Activated naive CD8-positive, alpha-beta T cell treated with anti-CD3 and anti-CD28 coated beads, Interleukin-2, amount 10 ng/mL, durations not matched to agents 7 days and 5 days (primary cell): ENCODE measurements at regions not wholly inside any gene's neighbourhood (a gene's known extent, or its start where the extent isn't known, plus 50 kb on each side); places are given as distances from the start of the nearest gene placed in this dataset.

Experiments used
- ATAC-seq: fragments of 150-1000 bp; cut with Tn5 transposase; one replicate; pipeline ENCODE4 v1.10.0; 2021; ENCODE audit warnings: low read depth, moderate library complexity
- POLR2A ChIA-PET: fragments of 350-600 bp; sonication (Branson Sonifier 250); formaldehyde crosslinking; loops from one replicate; lab custom pipeline; 2021; ENCODE audit warnings: antibody characterized with exemption; lab: Charles Lee
- DNase-seq: peaks from one replicate; pipeline ENCODE4 v3.0.0; 2021
- H3K27ac Mint-ChIP-seq: one replicate; pipeline ENCODE4 v1.8.0; 2022; ENCODE audit warnings: mild to moderate bottlenecking, mixed read lengths
- H3K27me3 Mint-ChIP-seq: one replicate; pipeline ENCODE4 v1.8.0; 2022; ENCODE audit warnings: mild to moderate bottlenecking, moderate library complexity, mixed read lengths
- H3K36me3 Mint-ChIP-seq: one replicate; pipeline ENCODE4 v1.8.0; 2021; ENCODE audit warnings: mild to moderate bottlenecking, mixed read lengths
- H3K4me1 Mint-ChIP-seq: one replicate; pipeline ENCODE4 v1.8.0; 2021; ENCODE audit warnings: mixed read lengths
- H3K4me3 Mint-ChIP-seq: one replicate; pipeline ENCODE4 v1.8.0; 2022; ENCODE audit warnings: mild to moderate bottlenecking, moderate library complexity, mixed read lengths
- H3K9me3 Mint-ChIP-seq: one replicate; pipeline ENCODE4 v1.8.0; 2021; ENCODE audit warnings: mixed read lengths

GRCh38 chr22:48244388-48245195 is 1482.1 kb downstream of the TBC1D22A start:
- no peaks in the 10 kb centered on the region for H3K9me3 Mint-ChIP-seq
- H3K27me3 Mint-ChIP-seq = peaks cover 12% of the 10 kb centered on the region
- no peak for DNase-seq
- no peak overlapping the region for H3K27ac Mint-ChIP-seq
- no peaks in the 10 kb centered on the region for H3K36me3 Mint-ChIP-seq
- no peak overlapping the region for H3K4me3 Mint-ChIP-seq
- peaks cover 11% of the 10 kb centered on the region for H3K4me1 Mint-ChIP-seq
- POLR2A ChIA-PET = no interaction called here
- ATAC-seq = no peak

- POLR2A ChIA-PET = no interaction called here
- ATAC-seq = no peak
- H3K4me1 Mint-ChIP-seq = peaks cover 11% of the 10 kb centered on the region
These were observed 1480.0 kb downstream of the TBC1D22A start for GRCh38 chr22:48242461-48242864.

DNA sequence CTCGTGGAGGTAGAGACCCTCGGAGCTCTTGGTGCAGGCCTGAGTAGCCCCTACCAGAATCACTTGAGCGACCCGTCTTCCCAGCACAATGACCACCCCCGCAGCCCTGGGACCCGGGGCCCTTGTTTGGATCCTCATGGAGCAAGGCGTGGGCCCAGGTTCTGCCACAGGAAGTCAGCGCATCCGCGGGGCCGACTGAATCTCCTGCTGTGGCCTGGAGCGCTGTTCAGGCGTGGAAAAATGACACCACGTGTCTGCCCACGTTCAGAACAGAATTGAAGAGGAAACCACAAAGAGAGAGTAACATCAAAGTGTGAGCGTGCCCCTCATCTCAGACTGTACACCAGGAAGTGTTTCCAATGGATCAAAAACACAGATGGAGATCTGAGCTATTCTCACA is 1479.2 kb downstream of the TBC1D22A start:
- H3K27ac Mint-ChIP-seq = no peak overlapping the region
- DNase-seq = no peak
- no peaks in the 10 kb centered on the region for H3K36me3 Mint-ChIP-seq
- ATAC-seq = no peak
- POLR2A ChIA-PET = no interaction called here
- H3K4me3 Mint-ChIP-seq = no peak overlapping the region
- no peaks in the 10 kb centered on the region for H3K9me3 Mint-ChIP-seq
- H3K4me1 Mint-ChIP-seq = peaks cover 11% of the 10 kb centered on the region
- peaks cover 10% of the 10 kb centered on the region for H3K27me3 Mint-ChIP-seq

More at GRCh38 chr22:48242461-48242864, 1480.0 kb downstream of the TBC1D22A start:
- Mint-ChIP-seq H3K27ac (no peak overlapping the region), H3K36me3 (no peaks in the 10 kb centered on the region), H3K9me3 (no peaks in the 10 kb centered on the region), H3K27me3 (peaks cover 10% of the 10 kb centered on the region), H3K4me3 (no peak overlapping the region)
- DNase-seq = no peak

GRCh38 chr22:48240935-48241230 is 1478.4 kb downstream of the TBC1D22A start:
- DNase-seq (no peak), ATAC-seq (no peak)
- H3K4me3 Mint-ChIP-seq = no peak overlapping the region
- H3K36me3 Mint-ChIP-seq = no peaks in the 10 kb centered on the region
- no peaks in the 10 kb centered on the region for H3K9me3 Mint-ChIP-seq
- peaks cover 8% of the 10 kb centered on the region for H3K27me3 Mint-ChIP-seq
- H3K27ac Mint-ChIP-seq = no peak overlapping the region
- H3K4me1 Mint-ChIP-seq = peaks cover 11% of the 10 kb centered on the region
- POLR2A ChIA-PET = no interaction called here

- DNase-seq = no peak
- peaks cover 9% of the 10 kb centered on the region for H3K27me3 Mint-ChIP-seq
- POLR2A ChIA-PET = no interaction called here
- H3K36me3 Mint-ChIP-seq = no peaks in the 10 kb centered on the region
- no peaks in the 10 kb centered on the region for H3K9me3 Mint-ChIP-seq
- ATAC-seq = no peak
- no peak overlapping the region for H3K27ac Mint-ChIP-seq
- no peak overlapping the region for H3K4me3 Mint-ChIP-seq
- peaks cover 8% of the 10 kb centered on the region for H3K4me1 Mint-ChIP-seq
These were observed 1477.9 kb downstream of the TBC1D22A start for GRCh38 chr22:48240148-48240934.

- ATAC-seq (no peak), DNase-seq (no peak)
- POLR2A ChIA-PET = no interaction called here
- Mint-ChIP-seq H3K9me3 (peaks cover under 1% of the 10 kb centered on the region), H3K4me1 (peaks cover 3% of the 10 kb centered on the region), H3K27ac (no peak overlapping the region), H3K36me3 (no peaks in the 10 kb centered on the region), H3K4me3 (no peak overlapping the region), H3K27me3 (peaks cover 6% of the 10 kb centered on the region)
These were observed 1477.2 kb downstream of the TBC1D22A start for GRCh38 chr22:48239461-48240147.

- POLR2A ChIA-PET = no interaction called here
- DNase-seq = no peak
- Mint-ChIP-seq H3K27me3 (peaks cover 6% of the 10 kb centered on the region), H3K4me1 (peaks cover 3% of the 10 kb centered on the region), H3K36me3 (no peaks in the 10 kb centered on the region), H3K4me3 (no peak overlapping the region), H3K27ac (no peak overlapping the region), H3K9me3 (peaks cover 1% of the 10 kb centered on the region)
- ATAC-seq = no peak
These were observed 1476.5 kb downstream of the TBC1D22A start for GRCh38 chr22:48238966-48239365.

DNA sequence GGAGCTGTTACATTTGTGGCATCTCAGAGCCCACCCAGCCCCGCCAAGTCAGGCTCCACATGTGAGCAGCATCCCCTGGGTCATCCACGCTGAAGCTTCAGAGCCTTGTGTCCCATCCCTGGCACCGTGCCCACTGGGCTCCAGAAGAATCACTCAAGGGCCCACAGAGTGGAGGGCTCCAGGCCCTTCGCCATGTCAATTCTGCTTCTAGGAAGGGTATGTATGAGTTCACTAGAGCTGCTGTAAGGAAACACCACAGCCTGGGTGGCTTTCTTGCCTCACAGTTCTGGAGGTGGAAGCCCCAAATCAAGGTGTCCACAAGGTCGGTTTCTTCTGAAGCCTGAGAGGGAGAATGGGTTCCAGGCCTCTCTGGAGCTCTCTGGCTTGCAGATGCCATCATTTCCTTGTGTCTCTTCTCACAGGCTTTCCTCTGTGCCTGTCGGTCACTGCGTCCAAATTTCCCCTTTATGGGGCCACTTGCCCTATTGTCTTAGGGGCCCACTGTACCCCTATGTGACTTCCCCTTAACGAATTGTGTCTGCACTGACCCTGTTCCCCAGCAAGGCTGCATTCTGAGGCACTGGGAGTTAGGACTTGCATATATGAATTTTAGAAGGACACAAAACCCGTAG is 1476.0 kb downstream of the TBC1D22A start:
- H3K4me1 Mint-ChIP-seq = peaks cover 3% of the 10 kb centered on the region
- no peak overlapping the region for H3K4me3 Mint-ChIP-seq
- H3K27ac Mint-ChIP-seq = no peak overlapping the region
- peaks cover 6% of the 10 kb centered on the region for H3K27me3 Mint-ChIP-seq
- no peaks in the 10 kb centered on the region for H3K36me3 Mint-ChIP-seq
- POLR2A ChIA-PET = no interaction called here
- ATAC-seq = no peak
- H3K9me3 Mint-ChIP-seq = peaks cover 4% of the 10 kb centered on the region
- no peak for DNase-seq

DNA sequence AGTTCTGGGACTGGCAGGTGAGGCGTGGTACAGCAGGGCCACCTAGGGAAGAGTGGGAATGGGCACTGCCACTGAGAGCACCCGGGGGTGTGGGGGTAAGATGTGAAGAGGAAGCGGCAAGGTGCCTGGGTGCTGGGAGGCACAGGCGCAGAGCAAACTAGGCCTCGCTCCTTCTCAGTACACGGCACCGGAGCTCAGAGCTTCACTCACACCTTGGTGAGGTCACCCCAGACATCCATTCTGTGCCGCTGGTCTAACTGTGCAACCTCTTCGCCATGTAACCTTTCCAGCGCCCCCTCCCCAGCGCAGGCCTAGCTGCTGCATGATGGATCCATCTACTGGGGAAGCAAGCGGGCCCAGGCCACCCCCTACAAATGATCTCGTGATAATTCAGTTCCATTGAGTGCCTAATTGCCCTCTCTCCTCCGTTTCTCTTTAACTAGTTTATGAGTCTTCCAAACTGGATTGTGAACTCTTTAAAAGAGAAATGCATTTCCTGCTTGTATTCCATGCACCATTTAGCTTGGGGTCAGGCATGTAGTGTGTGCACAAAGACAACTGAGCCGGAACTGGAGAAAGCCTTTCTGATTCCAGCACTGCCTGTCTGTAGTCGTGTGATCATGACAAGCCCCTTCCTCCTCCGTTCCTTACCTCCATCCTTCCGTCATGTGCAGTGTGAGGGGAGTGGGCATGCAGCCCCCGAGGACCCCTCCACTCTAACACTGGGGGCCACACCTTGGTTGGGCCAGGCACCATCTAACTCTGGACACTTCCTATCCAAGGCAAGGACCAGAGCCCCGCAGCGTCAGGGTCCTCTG is 1475.2 kb downstream of the TBC1D22A start:
- POLR2A ChIA-PET = no interaction called here
- peaks cover 5% of the 10 kb centered on the region for H3K9me3 Mint-ChIP-seq
- H3K36me3 Mint-ChIP-seq = no peaks in the 10 kb centered on the region
- no peak for ATAC-seq
- H3K27me3 Mint-ChIP-seq = peaks cover 6% of the 10 kb centered on the region
- DNase-seq = no peak
- no peak overlapping the region for H3K27ac Mint-ChIP-seq
- H3K4me3 Mint-ChIP-seq = no peak overlapping the region
- H3K4me1 Mint-ChIP-seq = peaks cover 3% of the 10 kb centered on the region

GRCh38 chr22:48236261-48236660 is 1473.8 kb downstream of the TBC1D22A start:
- Mint-ChIP-seq H3K27me3 (peaks cover 6% of the 10 kb centered on the region), H3K36me3 (no peaks in the 10 kb centered on the region), H3K9me3 (peaks cover 14% of the 10 kb centered on the region), H3K4me1 (no peaks in the 10 kb centered on the region), H3K4me3 (no peak overlapping the region), H3K27ac (no peak overlapping the region)
- DNase-seq (no peak), ATAC-seq (no peak)
- POLR2A ChIA-PET = no interaction called here

DNA sequence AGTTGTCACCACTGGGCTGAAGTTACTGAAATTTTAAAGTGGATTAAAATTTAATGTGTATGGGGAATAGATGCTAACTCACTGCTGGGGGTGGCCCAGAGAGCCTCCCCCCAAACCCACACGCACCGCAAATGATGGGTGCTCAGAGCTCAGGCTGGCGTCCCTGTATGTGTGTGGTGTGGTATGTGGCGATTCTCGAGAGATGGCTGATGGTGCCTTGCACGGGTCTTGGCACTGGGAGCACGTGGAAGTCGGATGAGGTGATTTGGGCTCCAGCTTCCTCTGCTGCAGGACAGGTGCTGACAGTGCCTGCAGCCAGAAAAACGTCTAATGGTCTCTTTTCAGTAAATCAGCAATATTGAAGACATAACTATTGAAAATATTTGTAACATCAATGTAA is 1473.3 kb downstream of the TBC1D22A start:
- ATAC-seq (no peak), DNase-seq (no peak)
- Mint-ChIP-seq H3K4me1 (no peaks in the 10 kb centered on the region), H3K27ac (no peak overlapping the region), H3K27me3 (peaks cover 6% of the 10 kb centered on the region), H3K36me3 (no peaks in the 10 kb centered on the region), H3K9me3 (peaks cover 14% of the 10 kb centered on the region), H3K4me3 (no peak overlapping the region)
- POLR2A ChIA-PET = no interaction called here

- peaks cover 2% of the 10 kb centered on the region for H3K27me3 Mint-ChIP-seq
- ATAC-seq = no peak
- POLR2A ChIA-PET = no interaction called here
These were observed 1471.6 kb downstream of the TBC1D22A start for GRCh38 chr22:48234011-48234410.

DNA sequence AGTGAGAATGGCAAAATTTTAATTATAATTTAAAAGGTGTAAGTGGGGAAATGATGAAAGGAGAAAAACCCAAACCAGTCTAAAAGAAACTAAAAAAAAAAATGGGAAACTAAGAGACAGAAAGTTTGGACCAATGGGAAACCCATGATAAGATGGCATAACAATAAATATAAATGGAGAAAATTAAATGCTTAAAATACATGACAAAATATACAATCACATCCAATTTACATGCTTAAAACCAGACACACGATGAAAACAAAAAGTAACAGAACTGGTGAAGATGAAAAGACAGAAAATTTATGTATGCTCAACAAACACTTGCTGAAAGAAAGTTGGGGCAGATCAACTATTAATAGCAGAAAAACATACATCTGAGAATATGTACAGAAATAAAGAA is 1471.1 kb downstream of the TBC1D22A start:
- peaks cover 14% of the 10 kb centered on the region for H3K9me3 Mint-ChIP-seq
- POLR2A ChIA-PET = no interaction called here
- H3K36me3 Mint-ChIP-seq = no peaks in the 10 kb centered on the region
- H3K27ac Mint-ChIP-seq = no peak overlapping the region
- peaks cover 2% of the 10 kb centered on the region for H3K27me3 Mint-ChIP-seq
- no peak for DNase-seq
- no peak for ATAC-seq
- no peak overlapping the region for H3K4me3 Mint-ChIP-seq
- H3K4me1 Mint-ChIP-seq = no peaks in the 10 kb centered on the region

More at GRCh38 chr22:48234011-48234410, 1471.6 kb downstream of the TBC1D22A start:
- no peaks in the 10 kb centered on the region for H3K36me3 Mint-ChIP-seq
- peaks cover 14% of the 10 kb centered on the region for H3K9me3 Mint-ChIP-seq
- no peaks in the 10 kb centered on the region for H3K4me1 Mint-ChIP-seq
- H3K4me3 Mint-ChIP-seq = no peak overlapping the region
- DNase-seq = no peak
- no peak overlapping the region for H3K27ac Mint-ChIP-seq
